Stimulated activated CD4-positive, alpha-beta T cell treated with anti-CD3 and anti-CD28 coated beads, TNF-alpha, amount 100 ng/mL, for 24 hours (primary cell): ENCODE measurements at regions not wholly inside any gene's neighbourhood (a gene's known extent, or its start where the extent isn't known, plus 50 kb on each side); places are given as distances from the start of the nearest gene placed in this dataset.

Experiments
- DNase-seq, 3 experiments: peaks; one replicate each; pipeline ENCODE4 v3.0.0-alpha.2; 2020; ENCODE audit warnings: low read depth in 3 of 3

DNA sequence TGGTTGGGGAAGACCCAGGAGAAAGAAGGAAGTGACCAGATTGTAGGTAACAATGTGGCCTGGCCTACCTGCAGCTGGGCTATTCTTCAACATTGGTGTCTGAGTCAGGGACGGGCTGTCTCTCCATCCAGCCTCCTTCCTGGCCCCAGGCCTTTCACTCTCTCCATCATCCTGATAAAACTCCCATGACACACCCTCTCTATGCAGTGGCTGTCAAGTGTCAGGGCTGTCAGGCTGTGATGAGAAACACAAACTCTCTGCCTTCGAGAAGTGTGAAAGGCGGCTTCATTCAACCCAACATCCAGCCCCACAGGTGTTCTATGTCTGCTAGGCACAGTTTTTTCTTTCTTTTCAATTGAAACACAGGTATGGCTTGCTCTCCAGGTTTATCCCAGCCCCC, 153.3 kb upstream of the VSTM2B start:
- DNase-seq: no peak

DNA sequence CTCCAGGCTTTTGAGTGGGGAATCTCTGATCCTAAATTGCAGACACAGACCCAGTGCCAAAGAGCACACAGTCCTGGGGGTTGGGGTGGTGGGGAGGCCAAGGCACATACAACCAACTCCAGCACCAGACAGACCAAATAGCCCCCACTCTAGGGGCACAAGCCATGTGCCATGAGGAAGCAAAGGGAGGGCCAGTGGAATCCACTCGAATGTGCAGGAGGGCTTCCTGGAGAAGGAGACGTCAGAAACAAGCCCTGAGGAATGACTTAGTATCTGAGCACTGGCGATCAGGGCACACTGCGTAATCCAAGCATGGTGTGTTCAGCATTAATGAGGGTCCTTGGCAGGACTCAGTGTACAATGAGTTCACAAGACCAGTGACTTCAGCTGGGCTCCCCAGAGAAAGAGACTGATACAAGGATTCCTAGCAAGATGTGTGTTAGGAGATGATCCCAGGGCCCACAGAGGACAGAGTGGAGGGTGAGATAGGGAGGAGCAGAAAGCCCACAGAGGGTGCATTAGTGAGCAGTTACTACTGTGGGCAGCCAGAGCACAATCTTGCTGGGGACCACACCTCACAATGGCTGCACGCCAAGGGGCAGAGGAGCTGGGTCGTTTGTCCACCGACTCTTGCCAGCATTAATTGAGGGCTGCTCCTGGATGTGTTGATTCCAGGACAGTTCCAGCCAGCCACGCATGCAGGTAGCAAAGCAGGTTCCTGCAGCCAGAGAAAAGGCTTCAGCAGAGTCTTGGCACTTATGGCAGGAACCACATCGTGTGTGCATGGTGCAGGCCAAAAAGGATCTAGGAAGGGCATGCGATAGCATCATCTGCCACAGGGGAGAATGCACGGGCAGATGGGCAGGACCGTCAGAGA, 152.6 kb upstream of the VSTM2B start:
- DNase-seq: no peak

DNA sequence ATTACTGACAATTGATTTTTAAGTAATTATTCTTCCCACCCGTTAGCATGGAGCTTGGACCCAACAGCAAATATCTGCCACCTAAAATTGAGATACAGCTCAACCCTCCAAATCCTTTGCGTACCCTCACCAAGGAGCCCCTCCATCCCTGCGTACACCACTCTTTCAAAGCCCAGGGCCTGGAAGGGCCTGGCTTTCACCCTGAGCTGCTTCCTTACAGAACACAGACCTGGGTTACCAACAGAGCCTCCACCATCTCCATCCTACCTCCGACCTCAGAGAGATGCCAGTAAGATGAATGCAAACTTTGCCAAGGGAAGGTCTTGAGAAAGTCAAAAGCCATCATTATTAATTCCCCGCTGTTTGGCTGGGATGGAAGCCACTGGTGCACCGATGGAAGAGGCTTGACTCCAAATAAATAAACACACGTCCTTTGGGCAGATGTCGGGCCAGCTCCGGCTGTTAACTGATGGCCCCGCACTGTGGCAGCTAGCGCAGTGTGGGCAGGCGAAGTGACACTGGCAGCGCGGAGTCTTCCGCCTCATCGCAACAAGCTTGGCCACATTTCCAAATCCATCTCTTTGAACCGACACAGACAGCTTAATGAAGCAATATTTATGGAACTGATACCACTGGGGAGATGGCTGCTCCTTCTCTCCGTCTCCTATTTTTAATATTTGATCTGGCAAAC, 150.2 kb upstream of the VSTM2B start:
- DNase-seq: no peak

DNA sequence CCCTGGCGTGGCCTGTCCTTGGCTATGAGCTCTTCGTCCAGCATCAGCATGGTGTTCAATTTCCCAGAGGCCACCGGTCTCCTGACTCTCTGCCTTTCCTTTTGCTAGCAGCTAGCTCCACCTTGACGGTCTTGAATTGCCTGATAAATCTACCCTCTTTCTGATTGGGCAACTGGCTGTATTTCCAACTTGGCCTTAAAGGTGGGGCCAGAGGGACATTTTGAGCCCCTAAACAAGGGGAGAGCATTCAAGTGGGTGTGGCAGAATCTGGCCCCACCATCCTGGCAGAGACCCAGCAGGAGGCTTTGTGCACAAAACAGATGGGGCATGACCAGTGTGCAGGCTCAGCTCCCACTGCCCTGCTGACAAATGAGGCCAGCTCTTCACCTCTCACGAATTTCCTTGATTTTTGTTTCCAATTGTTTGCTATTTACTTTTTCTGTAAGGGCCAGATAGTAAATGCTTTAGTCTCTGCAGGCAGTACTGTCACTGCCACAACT, 148.9 kb upstream of the VSTM2B start:
- no peak for DNase-seq

DNA sequence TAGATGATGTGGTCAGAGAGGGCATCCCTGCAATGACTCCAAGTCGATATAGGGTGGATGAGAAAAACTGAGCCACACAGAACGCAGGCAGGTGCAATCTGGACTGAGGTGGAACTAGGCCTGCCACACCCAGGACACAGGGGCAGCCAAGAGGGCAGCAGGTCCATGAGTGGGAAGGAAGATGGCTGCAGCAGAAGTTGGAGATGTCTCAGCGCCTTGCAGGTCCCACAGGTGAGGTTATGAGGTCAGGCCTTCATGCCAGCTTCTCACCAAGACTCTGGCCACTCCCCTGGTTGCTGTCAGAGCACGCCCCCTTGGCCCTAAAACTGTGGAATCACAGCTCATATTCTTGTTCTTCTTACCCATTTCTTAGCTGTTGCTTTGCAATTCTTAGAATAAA, 147.7 kb upstream of the VSTM2B start:
- no peak for DNase-seq

DNA sequence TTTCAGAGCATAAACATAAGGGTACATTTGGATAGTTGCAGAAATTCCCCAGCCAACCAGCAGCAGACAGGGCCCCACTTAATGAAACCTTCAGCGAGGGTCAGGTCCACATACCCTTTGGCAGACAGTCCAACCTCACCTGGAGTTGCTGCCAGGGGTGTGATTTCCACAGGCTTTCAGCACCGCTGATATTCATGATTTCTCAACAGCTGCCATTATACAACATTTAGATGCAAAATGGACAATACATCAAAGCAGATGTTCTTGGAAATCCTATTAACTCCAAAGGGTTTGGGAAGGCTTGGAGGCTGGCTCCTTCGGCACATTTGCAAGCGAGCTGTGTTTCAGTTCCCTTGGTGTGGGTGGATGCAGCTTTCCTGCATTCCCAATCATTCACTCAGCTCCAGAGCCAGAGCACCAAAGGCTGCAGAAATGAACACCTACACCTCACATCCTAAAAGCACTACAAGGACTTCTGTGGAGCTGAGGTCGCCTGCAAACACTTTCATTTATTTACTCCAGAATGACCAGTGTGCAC, 147.2 kb upstream of the VSTM2B start:
- DNase-seq: no peak

DNA sequence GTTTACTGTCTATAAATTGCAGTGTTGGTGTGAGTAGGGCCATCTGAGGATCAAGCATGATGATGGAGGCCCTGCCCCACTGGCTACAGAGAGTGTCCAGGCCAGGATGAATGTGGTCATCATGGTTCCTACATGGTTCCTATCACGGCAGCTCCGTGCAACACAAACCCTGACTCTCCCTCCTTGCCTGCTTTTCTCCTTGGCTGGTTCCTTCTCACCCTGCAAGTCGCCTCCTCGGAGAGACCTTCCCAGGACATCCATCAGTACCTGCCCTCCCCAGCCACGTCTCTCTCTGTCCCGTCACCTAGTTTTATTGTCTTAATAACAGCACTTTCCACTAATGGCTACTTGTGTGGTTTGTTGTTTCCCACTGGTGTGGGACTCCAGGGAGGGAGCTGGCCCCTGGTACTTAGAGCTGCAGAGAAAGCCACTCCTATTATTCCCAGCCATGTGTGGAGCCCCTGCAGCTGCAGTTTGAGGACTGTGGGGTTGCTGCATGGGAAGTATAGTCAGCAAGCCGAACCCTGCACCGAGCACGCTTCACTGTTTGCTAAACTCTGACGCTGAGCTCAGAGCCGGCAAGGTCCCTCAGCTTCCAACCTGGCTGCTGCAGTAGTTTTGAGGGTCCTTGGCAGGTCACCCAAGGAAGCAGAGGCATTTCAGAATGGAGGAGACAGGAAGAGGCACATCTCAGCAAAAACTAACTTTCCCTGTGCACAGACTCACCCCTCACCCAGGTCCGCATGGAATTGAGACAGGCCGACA, 146.4 kb upstream of the VSTM2B start:
- no peak for DNase-seq

DNA sequence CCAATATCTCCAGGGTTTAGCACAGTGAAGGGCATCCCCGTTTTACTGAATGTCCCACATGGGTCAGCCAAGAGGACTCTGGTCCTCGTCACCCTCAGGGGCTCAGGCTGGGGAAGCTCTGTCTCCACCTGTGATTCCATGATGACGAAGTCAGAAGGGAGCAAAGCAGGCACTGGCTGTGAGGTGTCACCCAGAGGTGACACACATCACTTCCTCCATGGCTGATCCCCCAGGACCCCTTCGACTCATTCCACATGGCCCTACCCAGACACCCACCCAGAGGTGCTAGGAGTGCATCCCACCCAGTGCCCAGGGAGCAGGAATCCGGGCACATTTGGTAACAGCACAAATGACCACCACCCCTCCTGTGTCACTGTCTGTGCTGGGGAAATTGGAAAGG, 145.2 kb upstream of the VSTM2B start:
- no peak for DNase-seq

DNA sequence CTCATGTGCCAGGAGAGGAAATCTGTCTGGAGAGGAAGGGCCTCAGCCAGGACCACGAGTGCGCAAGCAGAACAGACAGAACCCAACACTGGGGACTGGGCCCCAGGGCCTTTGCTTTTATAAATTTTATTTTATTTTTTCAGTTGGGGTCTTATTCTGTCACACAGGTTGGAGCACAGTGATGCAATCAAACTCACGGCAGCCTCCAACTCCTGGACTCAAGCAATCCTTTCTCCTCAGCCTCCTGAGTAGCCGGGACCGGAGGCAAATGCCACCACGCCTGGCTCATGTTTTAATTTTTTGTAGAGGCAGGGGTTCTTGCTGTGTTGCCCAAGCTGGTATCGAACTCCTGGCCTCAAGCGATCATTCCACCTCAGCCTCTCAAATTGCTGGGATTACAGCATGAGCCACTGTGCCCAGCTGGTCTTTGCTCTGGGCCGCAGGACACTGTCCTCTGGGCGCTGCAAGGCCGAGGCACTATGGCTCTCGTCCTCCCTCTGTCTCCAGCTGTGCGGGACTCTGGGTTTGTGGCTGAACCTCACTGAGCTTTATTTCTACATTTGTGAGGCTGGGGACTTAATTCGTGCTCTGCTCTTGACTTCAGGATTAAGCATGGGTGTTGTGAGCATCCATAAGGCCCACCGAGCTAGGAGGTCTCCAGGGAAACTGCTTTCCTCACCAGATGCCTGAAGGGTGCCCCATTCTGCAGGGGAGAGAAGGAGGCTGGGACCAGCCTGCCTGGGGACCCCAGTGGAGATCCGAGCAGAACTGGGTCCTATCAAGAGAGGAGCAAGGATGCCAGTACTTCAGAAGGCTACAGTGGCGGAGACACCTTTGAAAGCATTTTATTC, 144.2 kb upstream of the VSTM2B start:
- DNase-seq: no peak

DNA sequence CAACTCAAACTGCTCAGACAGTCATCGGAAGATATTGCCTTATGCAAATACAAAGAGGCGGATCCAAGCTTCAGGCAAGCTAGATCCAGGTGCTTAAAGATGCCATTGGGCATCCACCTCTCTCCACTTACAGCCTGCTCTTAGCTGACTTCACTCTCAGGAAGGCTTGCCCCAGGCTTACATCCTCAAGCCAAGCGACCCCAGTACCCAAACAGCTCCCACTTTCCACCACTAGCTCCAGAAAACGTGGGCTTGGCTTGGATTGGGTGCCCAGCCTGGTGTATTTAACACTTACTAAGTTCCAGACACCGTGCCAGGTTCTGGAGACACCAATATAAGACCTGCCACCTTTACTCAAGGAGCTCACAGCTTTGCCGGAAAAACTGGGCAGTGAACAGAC, 142.1 kb upstream of the VSTM2B start:
- no peak for DNase-seq

DNA sequence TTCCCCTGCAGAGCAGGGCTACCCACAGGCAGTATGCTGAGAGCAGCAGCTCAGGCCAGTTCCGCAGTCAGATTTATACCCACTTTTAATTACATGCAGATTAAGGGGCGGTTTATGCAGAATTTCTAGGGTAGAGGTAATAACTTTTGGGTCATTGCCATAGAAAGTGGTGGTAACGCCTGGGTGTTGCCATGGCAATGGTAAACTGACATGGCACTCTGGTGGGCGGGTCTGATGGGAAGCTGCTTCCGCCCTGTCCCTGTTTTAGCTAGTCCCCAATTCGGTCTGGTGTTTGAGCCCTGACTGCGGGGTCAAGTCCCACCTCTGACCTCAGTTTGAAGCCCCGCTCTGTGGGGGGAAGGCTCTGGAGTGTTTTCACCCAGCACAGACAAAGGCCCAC, 141.1 kb upstream of the VSTM2B start:
- DNase-seq: no peak

DNA sequence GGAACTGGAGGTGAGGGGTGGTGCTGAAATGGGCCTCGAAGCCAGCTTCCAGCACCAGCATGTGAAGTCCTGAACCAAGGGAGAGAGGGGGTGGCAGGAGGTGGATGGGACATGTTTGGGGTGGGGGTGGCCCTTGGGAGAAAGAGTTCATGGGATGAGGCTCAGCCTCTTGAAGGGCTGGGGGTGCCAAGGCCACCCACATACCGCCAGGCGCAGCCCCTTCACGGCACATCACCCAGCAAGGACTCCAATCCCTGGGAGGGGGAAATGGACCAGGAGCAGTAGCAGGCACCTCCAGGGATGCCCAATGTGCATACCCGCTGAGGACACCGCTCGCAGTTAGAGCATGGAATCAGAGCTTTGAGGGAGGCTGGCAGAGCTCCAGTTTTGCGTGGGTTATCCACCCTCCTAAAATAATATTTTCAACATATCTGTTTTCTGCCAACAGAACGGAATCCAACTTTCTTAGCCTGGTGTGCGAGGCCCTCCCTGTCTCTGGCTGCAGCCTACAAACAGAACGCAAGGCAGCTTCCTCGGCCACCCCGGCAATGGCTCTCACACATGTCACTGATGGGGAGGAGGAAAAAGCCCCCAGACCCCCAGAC, 140.5 kb upstream of the VSTM2B start:
- DNase-seq: no peak

DNA sequence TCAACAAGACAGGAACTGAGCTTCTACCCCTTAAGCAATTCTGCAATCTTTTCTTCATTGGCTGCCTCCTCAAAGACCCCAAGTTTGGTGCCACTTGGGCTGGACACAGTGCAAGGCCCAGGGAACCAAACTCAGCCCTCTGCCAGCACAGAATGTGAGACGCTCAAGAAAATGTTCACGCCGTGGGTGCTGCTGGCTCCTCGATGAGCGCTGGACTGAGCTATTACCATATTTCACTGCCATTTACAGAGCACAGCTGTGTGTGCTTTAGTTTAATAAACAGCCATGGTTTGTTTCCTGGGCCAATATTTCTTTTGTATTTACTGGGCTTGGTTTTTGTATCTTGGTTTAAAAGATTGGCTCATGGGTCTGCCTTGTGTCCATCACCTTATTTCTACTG, 138.8 kb upstream of the VSTM2B start:
- no peak for DNase-seq

DNA sequence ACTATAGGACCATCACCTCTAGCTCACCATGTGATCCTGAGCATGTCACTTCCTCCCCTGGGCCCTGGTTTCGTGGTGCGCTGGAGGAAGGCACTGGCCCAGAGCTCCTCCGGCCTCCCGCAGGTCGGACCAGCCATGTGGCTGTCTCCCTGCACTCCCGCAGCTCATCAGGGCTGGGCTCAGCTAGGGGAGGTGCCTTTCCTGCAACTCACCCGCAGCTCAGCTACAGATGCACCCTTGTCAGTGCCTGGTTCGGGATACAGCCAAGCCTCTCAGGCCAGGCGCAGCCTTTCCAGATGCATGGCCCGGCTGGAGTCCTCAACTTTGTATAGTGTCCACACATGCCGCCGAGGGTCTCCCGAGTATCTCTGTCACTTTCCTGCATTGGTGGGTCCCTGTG, 138.2 kb upstream of the VSTM2B start:
- DNase-seq: no peak

DNA sequence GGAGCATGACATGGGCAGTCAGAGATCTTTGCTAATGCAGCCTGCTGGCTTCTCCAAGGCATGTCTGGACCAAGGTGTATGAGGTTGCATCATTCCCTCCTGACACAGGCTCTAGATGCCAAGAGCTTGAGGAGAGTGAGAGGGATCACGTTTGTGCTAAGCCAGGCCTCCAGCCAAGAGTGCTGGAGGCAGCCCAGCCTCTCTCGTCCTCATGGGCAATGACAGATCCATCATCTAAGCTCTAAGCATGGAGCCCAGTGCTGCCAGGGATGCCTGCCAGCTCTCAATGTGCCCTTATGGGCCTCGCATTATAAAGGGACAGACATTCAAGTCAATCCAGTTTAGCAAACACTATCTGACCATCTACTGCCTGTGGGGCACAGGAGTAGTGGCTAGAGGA, 136.3 kb upstream of the VSTM2B start:
- no peak for DNase-seq

DNA sequence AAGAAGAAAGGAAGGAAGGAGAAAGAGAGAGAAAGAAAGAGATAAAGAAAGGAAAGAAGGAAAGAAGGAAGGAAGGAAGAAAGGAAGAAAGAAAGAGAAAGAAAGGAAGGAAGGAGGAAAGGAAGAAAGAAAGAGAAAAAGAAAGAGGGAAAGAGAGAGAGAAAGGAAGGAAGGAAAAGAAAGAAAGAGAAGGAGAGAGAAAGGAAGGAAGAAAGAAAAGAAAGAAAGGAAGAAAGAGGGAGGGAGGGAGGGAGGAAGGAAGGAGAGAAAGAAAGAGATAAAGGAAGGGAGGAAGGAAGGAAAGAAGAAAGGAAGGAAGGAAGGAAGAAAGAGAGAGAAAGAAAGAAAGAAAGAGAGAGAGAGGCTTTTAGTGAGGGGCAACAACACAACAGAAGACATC, 135.1 kb upstream of the VSTM2B start:
- DNase-seq: no peak

DNA sequence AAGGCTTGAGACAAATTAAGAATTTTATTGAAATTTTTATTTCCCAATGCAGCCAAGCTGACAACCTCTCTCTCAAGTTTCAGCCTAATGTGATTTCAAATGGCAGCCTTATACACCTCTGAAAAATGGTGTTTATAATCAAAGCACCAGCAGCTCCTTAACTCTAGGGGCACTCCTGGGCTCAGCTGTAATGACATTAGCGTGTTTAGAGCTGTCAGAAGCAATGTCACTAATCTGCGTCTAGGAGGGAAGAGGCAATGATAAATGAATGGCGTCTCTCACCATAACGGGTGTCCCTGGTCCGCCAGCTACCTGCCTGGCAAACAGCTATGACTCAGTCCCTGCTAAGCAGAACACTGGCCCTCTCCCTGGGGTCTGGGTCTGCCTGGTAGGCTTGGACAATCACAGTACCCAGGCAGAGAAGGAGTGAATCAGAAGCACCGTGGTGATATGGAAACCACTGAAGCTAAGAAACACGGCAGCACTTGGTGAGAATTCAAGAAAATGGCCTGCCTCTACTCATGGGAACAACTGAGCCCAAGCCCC, 131.8 kb upstream of the VSTM2B start:
- DNase-seq: no peak

DNA sequence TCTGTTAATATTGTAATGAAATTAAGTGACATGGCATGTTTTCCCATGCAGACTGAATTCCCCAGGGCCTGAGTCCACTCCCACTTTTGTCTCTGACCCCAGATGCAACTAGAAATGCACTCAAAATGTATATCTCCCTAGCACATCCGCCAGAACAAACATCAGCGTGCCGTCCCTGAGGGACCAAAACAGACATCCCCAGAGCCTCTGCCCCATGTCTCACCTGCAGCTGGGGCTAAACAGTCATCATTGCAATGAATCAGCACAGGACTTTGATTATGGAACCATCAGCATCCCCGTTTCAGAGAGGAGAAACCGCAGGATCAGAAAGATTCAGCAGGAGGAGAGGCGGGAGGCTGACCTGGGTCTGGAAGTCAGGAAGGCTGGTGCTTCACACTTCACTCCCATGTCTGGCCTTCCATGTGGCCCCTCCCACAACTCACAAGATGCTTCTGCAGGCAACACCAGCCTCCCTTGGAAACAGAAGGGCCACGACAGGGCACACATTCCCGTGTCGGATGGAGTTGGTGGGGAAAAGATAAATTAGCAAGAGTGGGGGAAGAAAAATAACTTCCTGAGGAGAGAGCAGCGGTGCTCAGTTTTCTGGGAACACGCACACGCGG, 130.6 kb upstream of the VSTM2B start:
- DNase-seq: no peak

DNA sequence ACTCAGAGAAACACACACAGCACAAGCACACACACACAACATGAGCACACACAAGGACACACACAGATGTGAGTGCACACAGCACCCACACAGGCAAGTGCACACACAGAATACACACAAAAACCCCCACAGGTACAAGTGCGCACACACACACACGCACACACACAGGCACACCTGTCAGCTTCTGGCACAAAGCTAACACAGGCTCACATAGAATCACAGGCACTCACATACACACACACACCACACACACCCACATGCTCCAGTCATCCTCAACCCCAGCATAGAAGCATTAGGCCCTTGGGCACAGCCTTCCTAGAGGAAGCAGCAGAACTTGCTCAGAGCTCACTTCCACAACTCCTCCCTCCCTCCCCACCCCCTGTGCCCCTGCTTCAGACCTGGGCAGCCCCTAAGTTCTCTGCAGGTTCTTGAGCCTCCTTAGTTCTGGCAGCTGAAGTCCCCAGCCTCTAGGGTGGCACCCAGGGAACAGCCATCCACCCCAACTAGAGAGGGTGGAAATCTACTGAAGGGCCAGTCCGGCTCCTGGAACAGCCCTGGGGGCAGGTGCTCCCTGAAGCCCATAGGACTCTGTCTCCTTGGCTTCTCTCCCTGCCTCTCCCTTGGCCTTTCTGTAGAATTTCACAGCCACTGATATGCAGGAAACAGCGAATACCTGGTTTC, 129.9 kb upstream of the VSTM2B start:
- DNase-seq: no peak

DNA sequence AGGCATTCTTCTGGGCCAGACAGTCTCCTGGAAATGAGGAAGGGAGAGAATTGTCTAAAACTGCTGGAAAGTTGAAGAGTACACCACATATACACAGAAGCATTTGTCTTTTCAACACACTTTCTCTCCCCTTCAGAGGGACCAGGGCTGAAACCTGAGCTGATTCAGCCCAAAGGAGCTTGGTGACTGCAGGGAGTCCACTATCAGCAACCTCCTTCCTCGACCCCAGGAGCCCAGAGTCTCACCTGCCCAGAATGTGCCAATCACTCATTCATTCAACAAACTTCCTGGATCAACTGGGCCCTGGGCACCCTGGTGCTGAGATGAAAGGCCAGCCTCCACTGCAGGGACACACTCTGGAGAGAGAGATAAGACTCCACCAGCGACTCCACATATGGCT, 128.9 kb upstream of the VSTM2B start:
- DNase-seq: no peak
